IMR-90 (cell line): ENCODE measurements at regions not wholly inside any gene's neighbourhood (a gene's known extent, or its start where the extent isn't known, plus 50 kb on each side); places are given as distances from the start of the nearest gene placed in this dataset.

Experiments
- ATAC-seq: fragments of 200-7000 bp; cut with Tn5 transposase; 2 replicates; pipeline ENCODE4 v1.9.1; 2020; ENCODE audit warnings: low read depth, mild to moderate bottlenecking, moderate library complexity
- BruUV-seq: library from RNA; stranded (reverse); fragments of 400-500 nt; replicated peaks from 2 replicates; lab custom pipeline; 2021; lab: Mats Ljungman, UMichigan
- CTCF ChIA-PET: fragments of 300-600 bp; formaldehyde crosslinking; extraction: SDS; loops from one replicate; lab custom pipeline; 2021; ENCODE audit warnings: antibody characterized with exemption; lab: Yijun Ruan, JAX
- POLR2A ChIA-PET: fragments of 300-600 bp; sonication (Branson Sonifier 250); formaldehyde crosslinking; loops from one replicate; lab custom pipeline; 2022; ENCODE audit warnings: antibody characterized with exemption; ENCODE audit not compliant: unreplicated experiment; lab: Charles Lee
- DNase-seq: peaks from one replicate; pipeline ENCODE4 v3.0.0; 2013
- H2AFZ ChIP-seq: replicated peaks from 2 replicates; pipeline ENCODE3; 2013; ENCODE audit warnings: low read length, mild to moderate bottlenecking; ENCODE audit not compliant: poor library complexity
- H2AK5ac ChIP-seq: 2 replicates; pipeline ENCODE4 v1.6.1; 2013; ENCODE audit warnings: low read depth, low read length, inconsistent platforms
- H2AK9ac ChIP-seq: replicated peaks from 2 replicates; pipeline ENCODE3; 2013; ENCODE audit warnings: mild to moderate bottlenecking, low read depth, low read length, moderate library complexity; ENCODE audit not compliant: poor library complexity
- H2BK120ac ChIP-seq: 2 replicates; pipeline ENCODE4 v1.6.1; 2013; ENCODE audit warnings: low read depth, low read length, inconsistent platforms
- H2BK15ac ChIP-seq: 3 replicates; pipeline ENCODE4 v1.6.1; 2013; ENCODE audit warnings: low read depth, low read length, inconsistent platforms
- H2BK20ac ChIP-seq: 2 replicates; pipeline ENCODE4 v1.6.1; 2013; ENCODE audit warnings: low read depth, mild to moderate bottlenecking, inconsistent platforms, low read length, moderate library complexity
- H2BK5ac ChIP-seq: 2 replicates; pipeline ENCODE4 v1.6.1; 2013; ENCODE audit warnings: mild to moderate bottlenecking, low read depth, low read length, inconsistent platforms; ENCODE audit not compliant: poor library complexity, severe bottlenecking
- H3K14ac ChIP-seq: replicated peaks from 2 replicates; pipeline ENCODE4 v1.6.1; 2013; ENCODE audit warnings: low read depth, low read length, inconsistent platforms
- H3K18ac ChIP-seq: 2 replicates; pipeline ENCODE4 v1.6.1; 2013; ENCODE audit warnings: low read depth, low read length, control low read depth
- H3K23ac ChIP-seq: 2 replicates; pipeline ENCODE4 v1.6.1; 2013; ENCODE audit warnings: low read depth, low read length, inconsistent platforms
- H3K27ac ChIP-seq: 2 replicates; pipeline ENCODE4 v1.5.1; 2013; ENCODE audit warnings: mild to moderate bottlenecking, control low read depth, low read length; ENCODE audit not compliant: insufficient read depth
- H3K27me3 ChIP-seq: 2 replicates; pipeline ENCODE4 v1.6.1; 2013; ENCODE audit warnings: low read length; ENCODE audit not compliant: control insufficient read depth, insufficient read depth
- H3K36me3 ChIP-seq: 2 replicates; pipeline ENCODE4 v1.6.1; 2013; ENCODE audit warnings: low read length, mixed read lengths; ENCODE audit not compliant: control insufficient read depth, insufficient read depth
- H3K4ac ChIP-seq: 2 replicates; pipeline ENCODE4 v1.6.1; 2013; ENCODE audit warnings: low read depth, low read length, inconsistent platforms
- H3K4me1 ChIP-seq: 2 replicates; pipeline ENCODE4 v1.6.1; 2013; ENCODE audit warnings: low read length, mixed read lengths; ENCODE audit not compliant: control insufficient read depth, insufficient read depth
- H3K4me2 ChIP-seq: 2 replicates; pipeline ENCODE4 v1.6.1; 2013; ENCODE audit warnings: low read depth, mild to moderate bottlenecking, control low read depth, low read length, moderate library complexity
- H3K4me3 ChIP-seq: 2 replicates; pipeline ENCODE4 v1.5.1; 2013; ENCODE audit warnings: low read depth, mild to moderate bottlenecking, control low read depth, low read length, moderate library complexity; ENCODE audit not compliant: insufficient read depth
- H3K56ac ChIP-seq: 2 replicates; pipeline ENCODE4 v1.6.1; 2013; ENCODE audit warnings: low read length, inconsistent platforms; ENCODE audit not compliant: insufficient read depth; ENCODE audit errors: extremely low read depth
- H3K79me1 ChIP-seq, 2 experiments: 2 replicates each; pipeline ENCODE4 v1.6.1; 2013; ENCODE audit warnings: low read length in 2 of 2, inconsistent platforms in 1 of 2, low read depth in 1 of 2
- H3K9ac ChIP-seq: 2 replicates; pipeline ENCODE4 v1.6.1; 2013; ENCODE audit warnings: low read depth, low read length, control low read depth
- H3K9me1 ChIP-seq: 2 replicates; pipeline ENCODE4 v1.6.1; 2013; ENCODE audit warnings: low read length, inconsistent platforms; ENCODE audit not compliant: insufficient read depth
- H3K9me3 ChIP-seq: 2 replicates; pipeline ENCODE4 v1.6.1; 2013; ENCODE audit warnings: low read length; ENCODE audit not compliant: control insufficient read depth, insufficient read depth
- H4K20me1 ChIP-seq: 2 replicates; pipeline ENCODE4 v1.6.1; 2013; ENCODE audit warnings: low read length, inconsistent platforms; ENCODE audit not compliant: insufficient read depth
- H4K5ac ChIP-seq: 2 replicates; pipeline ENCODE4 v1.6.1; 2013; ENCODE audit warnings: mild to moderate bottlenecking, low read depth, low read length, control low read depth
- H4K8ac ChIP-seq, 2 experiments: 2 replicates each; pipeline ENCODE4 v1.6.1; 2013; ENCODE audit warnings: low read depth in 2 of 2, low read length in 2 of 2, control low read depth in 1 of 2, inconsistent platforms in 1 of 2
- H4K91ac ChIP-seq: 2 replicates; pipeline ENCODE4 v1.6.1; 2013; ENCODE audit warnings: low read depth, low read length, inconsistent platforms; ENCODE audit not compliant: insufficient read depth
- BHLHE40 ChIP-seq: fragments of 150-350 bp; IDR thresholded peaks from 2 replicates; pipeline ENCODE4 v1.6.1; 2016; ENCODE audit warnings: mild to moderate bottlenecking, low read depth, low read length
- CHD1 ChIP-seq: IDR thresholded peaks from 2 replicates; pipeline ENCODE4 v1.6.1; 2012; ENCODE audit warnings: low read depth, low read length, improper control_type of control experiment
- FOS ChIP-seq: fragments of 150-350 bp; IDR thresholded peaks from 2 replicates; pipeline ENCODE4 v1.6.1; 2016; ENCODE audit warnings: low read depth, low read length
- MAFK ChIP-seq: IDR thresholded peaks from 2 replicates; pipeline ENCODE4 v1.6.1; 2012; ENCODE audit warnings: low read depth, low read length, improper control_type of control experiment
- MAZ ChIP-seq: IDR thresholded peaks from 2 replicates; pipeline ENCODE4 v1.6.1; 2012; ENCODE audit warnings: low read depth, mild to moderate bottlenecking, low read length, improper control_type of control experiment, moderate library complexity, borderline replicate concordance
- MXI1 ChIP-seq: IDR thresholded peaks from 2 replicates; pipeline ENCODE4 v1.6.1; 2012; ENCODE audit warnings: low read depth, mild to moderate bottlenecking, low read length, moderate library complexity, borderline replicate concordance
- NFE2L2 ChIP-seq: fragments of 150-350 bp; IDR thresholded peaks from 2 replicates; pipeline ENCODE4 v1.6.1; 2016; ENCODE audit warnings: low read depth, mild to moderate bottlenecking, low read length
- POLR2A ChIP-seq: IDR thresholded peaks from 2 replicates; pipeline ENCODE4 v1.6.1; 2012; ENCODE audit warnings: mild to moderate bottlenecking, low read depth, low read length
- RAD21 ChIP-seq: IDR thresholded peaks from 2 replicates; pipeline ENCODE4 v1.6.1; 2012; ENCODE audit warnings: low read length, improper control_type of control experiment
- RCOR1 ChIP-seq: IDR thresholded peaks from 2 replicates; pipeline ENCODE4 v1.6.1; 2012; ENCODE audit warnings: mild to moderate bottlenecking, low read length, improper control_type of control experiment; ENCODE audit not compliant: insufficient replicate concordance
- RFX5 ChIP-seq: IDR thresholded peaks from 2 replicates; pipeline ENCODE4 v1.8.0; 2012; ENCODE audit warnings: low read depth, mild to moderate bottlenecking, low read length, moderate library complexity
- USF2 ChIP-seq: fragments of 150-350 bp; IDR thresholded peaks from 2 replicates; pipeline ENCODE4 v1.6.1; 2017; ENCODE audit warnings: mild to moderate bottlenecking, antibody characterized with exemption, low read length, low read depth
- dilution Hi-C: fragments of 300-500 bp; cut with HindIII; formaldehyde crosslinking; loops from one replicate; pipeline ENCODE4 v1.14.3; 2018; ENCODE audit warnings: low sequenced_read_pairs; ENCODE audit not compliant: unreplicated experiment
- in situ Hi-C: fragments of 300-500 bp; cut with MboI; formaldehyde crosslinking; loops from 3 replicates; pipeline ENCODE4 v1.14.3; 2019; ENCODE audit warnings: low sequenced_read_pairs, inconsistent platforms, mixed read lengths
- intact Hi-C: fragments of 100-400 bp; cut with micrococcal nuclease; formaldehyde crosslinking; loops from 2 replicates; pipeline ENCODE4 v1.10.0; 2022
- TF ChIP-seq, protein P1 (sequence below): fragments of 150-350 bp; IDR thresholded peaks from 2 replicates; pipeline ENCODE4 v1.6.1; 2016; ENCODE audit warnings: low read depth, mild to moderate bottlenecking, low read length, moderate library complexity, borderline replicate concordance
- TF ChIP-seq, protein P2 (sequence below): conservative IDR thresholded peaks from 2 replicates; pipeline ENCODE4 v1.5.1; 2012; ENCODE audit warnings: mild to moderate bottlenecking, low read depth, low read length, improper control_type of control experiment

- H3K4me2 ChIP-seq, result no peak overlapping the region
- TF ChIP-seq USF2 (no peak), NFE2L2 (no peak), MAZ (no peak), RCOR1 (no peak), POLR2A (no peak), RFX5 (no peak), BHLHE40 (no peak), FOS (no peak), MXI1 (no peak), RAD21 (no peak), MAFK (no peak), CHD1 (no peak)
- TF ChIP-seq, protein P1, sequence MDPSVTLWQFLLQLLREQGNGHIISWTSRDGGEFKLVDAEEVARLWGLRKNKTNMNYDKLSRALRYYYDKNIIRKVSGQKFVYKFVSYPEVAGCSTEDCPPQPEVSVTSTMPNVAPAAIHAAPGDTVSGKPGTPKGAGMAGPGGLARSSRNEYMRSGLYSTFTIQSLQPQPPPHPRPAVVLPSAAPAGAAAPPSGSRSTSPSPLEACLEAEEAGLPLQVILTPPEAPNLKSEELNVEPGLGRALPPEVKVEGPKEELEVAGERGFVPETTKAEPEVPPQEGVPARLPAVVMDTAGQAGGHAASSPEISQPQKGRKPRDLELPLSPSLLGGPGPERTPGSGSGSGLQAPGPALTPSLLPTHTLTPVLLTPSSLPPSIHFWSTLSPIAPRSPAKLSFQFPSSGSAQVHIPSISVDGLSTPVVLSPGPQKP, result no peak
- TF ChIP-seq, protein P2, sequence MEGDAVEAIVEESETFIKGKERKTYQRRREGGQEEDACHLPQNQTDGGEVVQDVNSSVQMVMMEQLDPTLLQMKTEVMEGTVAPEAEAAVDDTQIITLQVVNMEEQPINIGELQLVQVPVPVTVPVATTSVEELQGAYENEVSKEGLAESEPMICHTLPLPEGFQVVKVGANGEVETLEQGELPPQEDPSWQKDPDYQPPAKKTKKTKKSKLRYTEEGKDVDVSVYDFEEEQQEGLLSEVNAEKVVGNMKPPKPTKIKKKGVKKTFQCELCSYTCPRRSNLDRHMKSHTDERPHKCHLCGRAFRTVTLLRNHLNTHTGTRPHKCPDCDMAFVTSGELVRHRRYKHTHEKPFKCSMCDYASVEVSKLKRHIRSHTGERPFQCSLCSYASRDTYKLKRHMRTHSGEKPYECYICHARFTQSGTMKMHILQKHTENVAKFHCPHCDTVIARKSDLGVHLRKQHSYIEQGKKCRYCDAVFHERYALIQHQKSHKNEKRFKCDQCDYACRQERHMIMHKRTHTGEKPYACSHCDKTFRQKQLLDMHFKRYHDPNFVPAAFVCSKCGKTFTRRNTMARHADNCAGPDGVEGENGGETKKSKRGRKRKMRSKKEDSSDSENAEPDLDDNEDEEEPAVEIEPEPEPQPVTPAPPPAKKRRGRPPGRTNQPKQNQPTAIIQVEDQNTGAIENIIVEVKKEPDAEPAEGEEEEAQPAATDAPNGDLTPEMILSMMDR, result no peak
- H3K79me1 ChIP-seq, result no peaks in the 10 kb centered on the region
- ChIA-PET CTCF (no interaction called here), POLR2A (no interaction called here)
- H3K4me3 ChIP-seq, result no peak overlapping the region
- no peak overlapping the region for H4K5ac ChIP-seq
- H3K14ac ChIP-seq, result no peak overlapping the region
- BruUV-seq, result no TSS peak
- H3K9me3 ChIP-seq, result no peaks in the 10 kb centered on the region
- H3K9me1 ChIP-seq, result no peaks in the 10 kb centered on the region
- H3K23ac ChIP-seq, result no peak overlapping the region
- no peak overlapping the region for H3K9ac ChIP-seq
- H2AK5ac ChIP-seq, result no peak overlapping the region
- H2BK5ac ChIP-seq, result no peak overlapping the region
- dilution Hi-C loops, result no loop called here
- H3K4ac ChIP-seq, result no peak overlapping the region
- DNase-seq, result peak; percentile 19
- no peaks in the 10 kb centered on the region for H4K20me1 ChIP-seq
- no peaks in the 10 kb centered on the region for H3K27me3 ChIP-seq
- 0 out of 2 replicates have a peak overlapping the region, but pooled peaks have one; percentile 21 for H2BK20ac ChIP-seq
- H3K56ac ChIP-seq, result no peak overlapping the region
- H2BK15ac ChIP-seq, result no peak overlapping the region
- peak overlapping the region; percentile 37; the same call in 1 of the 2 replicates for H3K18ac ChIP-seq
- no peak overlapping the region for H2AK9ac ChIP-seq
- no peak overlapping the region for H3K27ac ChIP-seq
- H3K4me1 ChIP-seq, result no peaks in the 10 kb centered on the region
- no peak overlapping the region for H4K91ac ChIP-seq
- H3K36me3 ChIP-seq, result no peaks in the 10 kb centered on the region
- H2BK120ac ChIP-seq, result no peak overlapping the region
- no peak overlapping the region for H2AFZ ChIP-seq
- no peak for ATAC-seq
- H4K8ac ChIP-seq, result no peak overlapping the region
- intact Hi-C loops, result no loop called here
- in situ Hi-C loops, result no loop called here
Observed at GRCh38 chr9:116020801-116021200, 132.8 kb upstream of the PAPPA start.
